K562 (cell line): ENCODE measurements at regions not wholly inside any gene's neighbourhood (a gene's known extent, or its start where the extent isn't known, plus 50 kb on each side); places are given as distances from the start of the nearest gene placed in this dataset.

Experiments used
- ARID2 ChIP-seq: fragments of 450-650 bp; IDR thresholded peaks from 2 replicates; pipeline ENCODE4 v1.6.1; 2017; ENCODE audit warnings: antibody characterized with exemption, mild to moderate bottlenecking
- CBX2 ChIP-seq: fragments of 200-600 bp; sonication (generic); IDR thresholded peaks from one replicate; pipeline ENCODE4 v1.6.1; 2012; ENCODE audit warnings: mild to moderate bottlenecking, low read length, inconsistent platforms; ENCODE audit not compliant: insufficient read depth, poor library complexity, severe bottlenecking
- CCNT2 ChIP-seq: IDR thresholded peaks from 2 replicates; pipeline ENCODE4 v1.6.1; 2011; ENCODE audit warnings: borderline replicate concordance, low read depth, mild to moderate bottlenecking, moderate library complexity, mixed read lengths, low read length; ENCODE audit not compliant: insufficient read length; ENCODE audit errors: extremely low read depth
- FOXK2 ChIP-seq, 2 experiments: fragments of 450-650 bp; IDR thresholded peaks in 1 of 2; conservative IDR thresholded peaks in 1 of 2; 2 replicates each; pipeline ENCODE4 v1.6.1; 2016; ENCODE audit warnings: low read depth in 2 of 2, mild to moderate bottlenecking in 1 of 2
- HDAC6 ChIP-seq: IDR thresholded peaks from 2 replicates; pipeline ENCODE4 v1.6.1; 2012; ENCODE audit warnings: low read depth, mild to moderate bottlenecking, control low read depth, inconsistent platforms, low read length, moderate library complexity
- MGA ChIP-seq: fragments of 450-650 bp; IDR thresholded peaks from 2 replicates; pipeline ENCODE4 v1.6.1; 2016; ENCODE audit warnings: mild to moderate bottlenecking, moderate library complexity
- MLX ChIP-seq, 2 experiments: fragments of 450-650 bp in 1 of 2; sonication (generic) in 1 of 2; formaldehyde crosslinking; conservative IDR thresholded peaks; 2 replicates each; pipeline versions ENCODE4 v1.4.0 to v1.8.1; 2020 to 2022; ENCODE audit warnings: mild to moderate bottlenecking in 1 of 2, missing genetic modification reagents in 1 of 2
- NCOA1 ChIP-seq: fragments of 450-650 bp; IDR thresholded peaks from 2 replicates; pipeline ENCODE4 v1.6.1; 2016; ENCODE audit warnings: low read depth
- RBM25 ChIP-seq: fragments of 200-400 bp; formaldehyde crosslinking; IDR thresholded peaks from 2 replicates; pipeline ENCODE4 v1.6.1; 2018; ENCODE audit warnings: low read length, low read depth, moderate library complexity; ENCODE audit not compliant: severe bottlenecking
- SAFB ChIP-seq: fragments of 200-400 bp; formaldehyde crosslinking; IDR thresholded peaks from 2 replicates; pipeline ENCODE4 v1.6.1; 2017; ENCODE audit warnings: low read depth, low read length, borderline replicate concordance
- ZNF280B ChIP-seq: fragments of 250-450 bp; sonication (Bioruptor Pico); IDR thresholded peaks from 2 replicates; pipeline ENCODE4 v1.5.1; 2021; ENCODE audit warnings: mild to moderate bottlenecking
- ZNF695 ChIP-seq: fragments of 450-650 bp; formaldehyde crosslinking; IDR thresholded peaks from 2 replicates; pipeline ENCODE4 v1.4.0; 2020; ENCODE audit warnings: mild to moderate bottlenecking, moderate library complexity

GRCh38 chr6:156686995-156687788 is 90.0 kb upstream of the ARID1B start (continued):
- TF ChIP-seq MGA, result peak; percentile 61; the same call in 1 of the 2 replicates
- TF ChIP-seq NCOA1, result peak; percentile 69
- no peak for TF ChIP-seq ARID2
- TF ChIP-seq ZNF280B (CRISPR knock-in tag), result no peak
- TF ChIP-seq CBX2, result no peak
- TF ChIP-seq HDAC6, result no peak
- TF ChIP-seq FOXK2 (conservative IDR thresholded peaks at IDR 0.05 in 1 of 2, IDR thresholded peaks at IDR 0.05 in 1 of 2; ENCODE audit: low read depth in 2 of 2), result 0 out of 4 replicates have a peak, but pooled peaks of 1 of the 2 experiments have one; percentile 41
- peak; percentile 76; the same call in 1 of the 2 replicates for TF ChIP-seq SAFB
- TF ChIP-seq CCNT2, result peak; percentile 87
- TF ChIP-seq MLX (CRISPR knock-in tag; conservative IDR thresholded peaks at IDR 0.05), result 0 out of 4 replicates have a peak, but pooled peaks of 1 of the 2 experiments have one; percentile 53
- TF ChIP-seq RBM25, result no peak
- no peak for TF ChIP-seq ZNF695 (CRISPR knock-in tag)
